ENCODE measurements at regions not wholly inside any gene's neighbourhood (a gene's known extent, or its start where the extent isn't known, plus 50 kb on each side); places are given as distances from the start of the nearest gene placed in this dataset.

GRCh38 chr17:73758245-73758644, 114.0 kb upstream of the SDK2 start:
- DNase-seq (ENCODE audit: low read depth): no peak
- H3K4me3 ChIP-seq (ENCODE audit: low read depth, low read length): no peak overlapping the region
- TF ChIP-seq, protein P1, sequence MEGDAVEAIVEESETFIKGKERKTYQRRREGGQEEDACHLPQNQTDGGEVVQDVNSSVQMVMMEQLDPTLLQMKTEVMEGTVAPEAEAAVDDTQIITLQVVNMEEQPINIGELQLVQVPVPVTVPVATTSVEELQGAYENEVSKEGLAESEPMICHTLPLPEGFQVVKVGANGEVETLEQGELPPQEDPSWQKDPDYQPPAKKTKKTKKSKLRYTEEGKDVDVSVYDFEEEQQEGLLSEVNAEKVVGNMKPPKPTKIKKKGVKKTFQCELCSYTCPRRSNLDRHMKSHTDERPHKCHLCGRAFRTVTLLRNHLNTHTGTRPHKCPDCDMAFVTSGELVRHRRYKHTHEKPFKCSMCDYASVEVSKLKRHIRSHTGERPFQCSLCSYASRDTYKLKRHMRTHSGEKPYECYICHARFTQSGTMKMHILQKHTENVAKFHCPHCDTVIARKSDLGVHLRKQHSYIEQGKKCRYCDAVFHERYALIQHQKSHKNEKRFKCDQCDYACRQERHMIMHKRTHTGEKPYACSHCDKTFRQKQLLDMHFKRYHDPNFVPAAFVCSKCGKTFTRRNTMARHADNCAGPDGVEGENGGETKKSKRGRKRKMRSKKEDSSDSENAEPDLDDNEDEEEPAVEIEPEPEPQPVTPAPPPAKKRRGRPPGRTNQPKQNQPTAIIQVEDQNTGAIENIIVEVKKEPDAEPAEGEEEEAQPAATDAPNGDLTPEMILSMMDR (IDR thresholded peaks at IDR 0.05; ENCODE audit: insufficient read depth, low read depth, low read length): no peak

- no peak for DNase-seq (ENCODE audit: low read depth)
- TF ChIP-seq, protein P1 (IDR thresholded peaks at IDR 0.05; ENCODE audit: insufficient read depth, low read depth, low read length): no peak
- H3K4me3 ChIP-seq (ENCODE audit: low read depth, low read length): no peak overlapping the region
Measured at GRCh38 chr17:73759324-73759723, 115.1 kb upstream of the SDK2 start.

GRCh38 chr17:73759734-73760438, 115.6 kb upstream of the SDK2 start:
- no peak for DNase-seq (ENCODE audit: low read depth)
- H3K4me3 ChIP-seq (ENCODE audit: low read depth, low read length): no peak overlapping the region
- TF ChIP-seq, protein P1 (IDR thresholded peaks at IDR 0.05; ENCODE audit: insufficient read depth, low read depth, low read length): no peak

GRCh38 chr17:73760439-73760758, 116.2 kb upstream of the SDK2 start:
- no peak for DNase-seq (ENCODE audit: low read depth)
- H3K4me3 ChIP-seq (ENCODE audit: low read depth, low read length): no peak overlapping the region
- TF ChIP-seq, protein P1 (IDR thresholded peaks at IDR 0.05; ENCODE audit: insufficient read depth, low read depth, low read length): no peak

GRCh38 chr17:73765824-73766563, 121.7 kb upstream of the SDK2 start:
- TF ChIP-seq, protein P1 (IDR thresholded peaks at IDR 0.05; ENCODE audit: insufficient read depth, low read depth, low read length): no peak
- DNase-seq (ENCODE audit: low read depth): no peak
- H3K4me3 ChIP-seq (ENCODE audit: low read depth, low read length): no peak overlapping the region

DNA sequence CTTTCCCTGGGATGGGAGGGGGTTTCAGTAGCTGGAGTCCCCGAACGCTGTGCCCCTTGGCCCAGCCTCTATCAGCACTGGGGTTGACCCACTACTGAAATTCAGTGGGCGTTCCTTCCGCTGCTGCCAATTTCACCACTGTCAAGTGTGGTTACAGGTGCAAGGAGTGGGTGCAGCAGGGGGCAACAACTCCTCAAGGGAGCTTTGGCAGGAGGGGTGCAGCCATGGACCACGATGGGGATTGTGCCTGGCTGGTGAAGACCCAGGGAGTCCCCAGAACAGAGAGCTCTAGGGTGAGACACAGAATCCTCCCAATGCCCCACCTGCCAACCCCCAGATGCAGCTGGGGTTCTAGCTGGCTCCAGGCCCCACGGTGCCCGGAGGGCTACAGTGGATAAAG, 123.5 kb upstream of the SDK2 start:
- H3K4me3 ChIP-seq (ENCODE audit: low read depth, low read length): no peak overlapping the region
- TF ChIP-seq, protein P1 (IDR thresholded peaks at IDR 0.05; ENCODE audit: insufficient read depth, low read depth, low read length): no peak
- no peak for DNase-seq (ENCODE audit: low read depth)
